GM18517 (cell line): ENCODE measurements at regions not wholly inside any gene's neighbourhood (a gene's known extent, or its start where the extent isn't known, plus 50 kb on each side); places are given as distances from the start of the nearest gene placed in this dataset.

Experiments
- ATAC-seq: cut with Tn5 transposase; IDR thresholded peaks from one replicate; pipeline ENCODE4 v1.9.1; 2021; ENCODE audit warnings: mild to moderate bottlenecking, moderate library complexity; ENCODE audit not compliant: unreplicated experiment

DNA sequence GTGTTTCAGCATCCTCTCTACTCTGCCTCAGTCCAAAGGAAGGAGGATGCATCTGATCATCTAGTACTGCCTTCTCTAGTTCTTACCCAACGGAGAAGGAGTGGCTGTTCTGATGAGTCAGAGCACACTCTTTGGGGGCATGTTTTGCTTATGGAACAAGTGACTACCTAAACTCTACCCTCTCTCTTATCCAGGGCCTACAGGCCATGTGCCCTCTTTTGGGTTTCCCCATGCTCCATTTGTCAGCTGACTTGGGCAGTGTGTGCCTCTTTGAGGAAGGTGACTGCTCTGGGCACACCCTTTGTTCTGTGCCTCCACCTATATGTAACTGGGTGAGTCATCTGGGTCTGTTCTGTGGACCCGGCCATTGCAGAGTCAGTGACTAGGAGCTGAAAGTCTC lies 89.6 kb upstream of the BNC2 start:
- ATAC-seq: no peak

DNA sequence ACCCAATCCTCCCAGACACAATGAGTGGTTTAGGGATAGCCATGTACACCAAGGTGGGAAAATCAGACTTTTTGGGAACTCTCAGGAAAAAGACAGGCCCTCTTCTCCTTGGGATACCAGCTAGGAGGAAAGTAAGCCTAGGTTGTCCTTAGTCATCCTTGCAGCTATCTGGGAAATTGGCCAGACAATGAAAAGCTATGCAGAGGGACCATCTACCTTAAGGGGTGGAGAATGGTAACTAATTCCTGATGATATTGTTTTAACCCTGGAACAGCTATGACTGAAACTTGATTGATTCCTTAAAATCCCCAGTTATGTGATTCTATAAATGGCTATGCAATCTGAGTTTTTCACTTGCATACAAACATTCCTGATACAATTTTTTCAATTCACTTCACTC lies 88.9 kb upstream of the BNC2 start:
- ATAC-seq: no peak

DNA sequence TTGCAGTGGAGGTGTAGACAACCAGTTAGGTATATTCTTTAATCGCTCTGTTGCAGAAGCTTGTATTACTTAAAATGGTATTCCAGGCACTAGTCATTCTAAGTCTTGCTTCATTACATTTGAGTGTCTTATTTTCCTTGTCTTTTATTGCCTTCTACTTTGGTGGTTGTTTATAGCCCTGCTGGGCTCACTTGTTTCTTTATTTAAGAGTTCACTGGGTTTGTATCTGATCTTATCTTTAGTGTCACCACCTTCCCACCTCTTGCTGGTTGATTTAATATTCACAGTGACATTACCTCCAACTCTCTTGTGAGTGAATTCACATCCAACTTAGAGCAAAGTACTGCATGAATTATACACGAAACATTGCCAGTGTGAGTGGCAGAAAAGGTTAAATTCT lies 83.6 kb upstream of the BNC2 start:
- ATAC-seq: no peak

DNA sequence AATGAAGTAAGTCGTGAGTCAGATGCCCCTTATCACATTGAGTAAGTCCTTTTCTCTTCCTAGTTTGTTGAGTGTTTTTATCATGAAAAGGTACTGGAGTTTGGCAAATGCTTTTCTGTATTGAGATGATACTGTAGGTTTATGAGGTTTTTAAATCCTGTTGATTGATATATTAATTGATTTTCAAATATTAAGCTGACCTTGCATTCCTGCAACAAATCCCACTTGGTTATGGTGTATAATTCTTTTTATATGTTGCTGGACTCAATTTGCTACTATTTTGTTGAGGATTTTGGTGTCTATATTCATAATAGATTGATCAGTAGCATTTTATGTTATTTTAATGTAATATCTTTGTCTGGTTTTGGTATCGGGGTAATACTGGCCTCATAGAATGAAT lies 81.0 kb upstream of the BNC2 start:
- no peak for ATAC-seq

DNA sequence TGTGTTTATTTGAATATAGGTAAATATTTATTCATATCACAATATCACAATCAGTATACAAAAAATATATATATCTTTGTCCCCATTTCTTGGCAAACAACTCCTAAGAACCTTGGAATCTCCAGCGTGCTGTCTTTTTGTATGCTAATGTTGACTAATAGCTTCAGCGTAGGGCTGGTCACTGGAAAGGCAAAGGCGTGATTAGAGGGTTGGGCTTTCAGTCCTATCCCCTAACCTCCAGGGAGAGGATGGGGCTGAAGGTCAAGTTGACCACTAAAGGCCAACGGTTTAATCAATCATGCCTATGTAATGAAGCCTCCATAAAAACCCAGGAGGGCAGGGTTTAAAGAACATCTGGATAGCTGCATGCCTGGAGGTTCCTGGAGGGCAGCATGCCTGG lies 79.6 kb upstream of the BNC2 start:
- ATAC-seq: no peak

DNA sequence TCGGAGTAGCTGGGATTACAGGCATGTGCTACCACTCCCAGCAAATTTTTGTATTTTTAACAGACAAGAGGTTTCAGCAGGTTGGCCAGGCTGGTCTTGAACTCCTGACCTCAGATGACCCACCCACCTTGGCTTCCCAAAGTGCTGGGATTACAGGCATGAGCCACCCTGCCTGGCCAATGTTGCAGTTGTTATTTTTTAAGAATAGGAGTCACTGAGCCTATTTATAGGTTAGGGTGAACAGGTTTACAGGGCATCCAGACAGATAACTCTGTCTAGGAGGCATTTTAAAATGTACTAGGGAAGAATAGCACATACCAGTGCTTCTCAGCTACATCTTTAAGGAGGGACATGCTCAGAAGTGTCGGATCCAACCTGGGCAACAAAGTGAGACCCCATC lies 60.1 kb upstream of the BNC2 start:
- no peak for ATAC-seq

DNA sequence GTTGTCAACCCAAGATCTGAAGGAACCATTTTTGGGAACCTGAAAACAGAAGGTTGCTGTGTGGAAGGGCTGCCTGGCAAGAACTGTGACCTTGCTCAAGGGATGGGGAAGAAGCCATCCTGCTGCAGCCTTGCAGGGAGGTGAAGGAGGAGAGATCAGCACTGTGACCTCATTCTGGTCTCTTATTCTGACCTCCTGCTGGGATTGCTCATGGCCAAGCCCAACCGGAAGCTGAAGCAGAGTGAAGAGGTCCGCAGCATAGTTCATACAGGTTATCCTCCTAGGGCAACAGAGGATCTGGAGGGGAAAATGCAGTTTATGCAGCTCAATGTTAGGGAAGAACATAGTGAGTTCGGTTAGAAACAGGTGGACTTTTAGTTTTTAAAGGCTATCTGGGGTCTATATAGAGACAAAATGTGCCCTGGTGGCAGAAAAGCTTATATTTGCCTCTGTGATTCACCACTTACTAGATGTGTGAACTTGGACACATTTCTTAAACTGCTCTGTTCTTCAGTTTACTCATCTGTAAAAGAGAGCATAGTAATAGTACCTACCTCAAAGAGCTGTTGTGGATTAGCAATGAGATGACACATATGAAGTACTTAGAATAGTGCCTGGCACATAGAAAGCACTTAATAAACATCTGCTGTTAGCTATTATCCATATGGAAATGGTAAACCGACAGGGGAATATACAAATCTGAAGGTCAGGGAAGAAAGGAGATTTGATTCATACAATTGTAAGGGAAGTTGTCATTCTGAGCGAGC lies 57.9 kb upstream of the BNC2 start:
- no peak for ATAC-seq

DNA sequence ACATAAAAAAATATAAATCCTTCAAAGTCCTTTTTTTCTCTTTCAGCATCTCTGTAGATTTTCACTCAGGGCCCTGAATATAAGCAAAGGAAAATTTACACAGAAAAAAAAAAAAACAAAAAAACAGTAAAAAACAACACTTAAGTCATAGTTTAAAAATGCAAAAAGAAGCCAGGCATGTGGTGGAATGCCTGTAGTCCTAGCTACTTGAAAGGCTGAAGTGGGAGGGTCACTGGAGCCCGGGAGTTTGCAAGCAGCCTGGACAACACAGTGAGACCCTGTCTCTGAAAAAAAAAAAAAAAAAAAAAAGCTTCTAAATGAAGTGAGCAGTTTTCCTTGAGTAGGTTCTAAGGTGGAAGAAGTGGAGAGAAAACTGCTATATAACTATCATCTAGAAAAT lies 55.0 kb upstream of the BNC2 start:
- no peak for ATAC-seq

DNA sequence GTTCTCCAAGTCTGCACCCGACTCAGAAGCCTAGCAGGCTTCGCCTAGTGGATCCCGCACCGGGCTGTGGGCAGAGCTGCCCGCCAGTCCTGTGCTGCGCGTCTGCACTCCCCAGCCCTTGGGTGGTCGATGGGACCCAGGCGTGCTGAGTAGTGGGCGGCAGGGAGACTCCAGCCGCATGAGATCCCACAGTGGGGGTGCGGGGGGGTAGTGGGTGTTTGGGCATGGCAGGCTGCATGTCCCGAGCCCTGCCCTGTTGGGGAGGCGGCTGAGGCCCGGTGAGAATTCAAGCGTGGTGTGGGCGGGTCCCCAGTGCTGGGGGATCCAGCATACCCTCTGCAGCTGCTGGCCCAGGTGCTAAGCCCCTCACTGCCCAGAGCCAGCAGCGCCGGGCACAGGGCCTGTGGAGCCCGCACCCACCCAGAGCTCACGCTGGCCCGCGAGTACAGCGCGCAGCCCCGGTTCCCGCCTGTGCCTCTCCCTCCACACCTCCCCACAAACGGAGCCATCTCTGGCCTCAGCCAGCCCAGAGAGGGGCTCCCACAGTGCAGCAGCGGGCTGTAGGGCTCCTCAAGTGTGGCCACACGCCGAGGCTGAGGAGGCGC lies 53.9 kb upstream of the BNC2 start:
- no peak for ATAC-seq

DNA sequence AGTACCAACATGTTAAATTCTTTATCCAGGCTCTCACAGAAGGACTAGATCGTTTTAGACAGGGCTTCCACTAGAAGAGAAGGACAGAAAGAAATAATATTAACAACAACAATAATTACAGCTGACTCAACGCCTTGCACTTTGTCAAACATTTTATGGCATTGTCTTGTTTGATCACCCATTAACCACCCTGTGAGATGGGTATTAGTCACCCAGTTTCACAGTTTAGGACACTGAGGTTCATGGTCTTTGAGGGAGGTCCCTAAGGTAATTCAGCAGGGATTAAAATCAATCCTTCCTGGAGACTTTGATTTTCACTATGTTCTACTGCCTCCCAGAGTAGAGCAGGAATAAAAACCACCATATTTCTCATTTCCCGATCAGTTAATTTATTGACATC lies 51.4 kb upstream of the BNC2 start:
- ATAC-seq: no peak
